GM12891 (cell line): ENCODE measurements at regions not wholly inside any gene's neighbourhood (a gene's known extent, or its start where the extent isn't known, plus 50 kb on each side); places are given as distances from the start of the nearest gene placed in this dataset.

Experiments
- DNase-seq: peaks from one replicate; pipeline ENCODE4 v3.0.0; 2011; ENCODE audit warnings: low spot score; ENCODE audit not compliant: insufficient read length
- FAIRE-seq: peaks from 2 replicates; lab custom pipeline; 2011; peaks lifted over from hg19 to GRCh38; lab: Jason Lieb, UNC
- PAX5 ChIP-seq: IDR thresholded peaks from 2 replicates; pipeline ENCODE4 v1.6.1; 2011; ENCODE audit warnings: low read length, moderate library complexity, mild to moderate bottlenecking; ENCODE audit not compliant: insufficient read depth, severe bottlenecking
- POLR2A ChIP-seq: IDR thresholded peaks from 2 replicates; pipeline ENCODE4 v1.6.1; 2011; ENCODE audit warnings: low read depth, low read length, control low read depth
- POLR2AphosphoS5 ChIP-seq: IDR thresholded peaks from 2 replicates; pipeline ENCODE4 v1.6.1; 2011; ENCODE audit warnings: low read depth, low read length, control low read depth
- POU2F2 ChIP-seq: IDR thresholded peaks from 2 replicates; pipeline ENCODE4 v1.6.1; 2011; ENCODE audit warnings: low read depth, mild to moderate bottlenecking, control low read depth, low read length, moderate library complexity
- SPI1 ChIP-seq: IDR thresholded peaks from 2 replicates; pipeline ENCODE4 v1.6.1; 2011; ENCODE audit warnings: low read depth, low read length, control low read depth
- TAF1 ChIP-seq: IDR thresholded peaks from 2 replicates; pipeline ENCODE4 v1.6.1; 2011; ENCODE audit warnings: low read depth, low read length, control low read depth

GRCh38 chr12:67512061-67512460, 136.5 kb upstream of the DYRK2 start:
- TF ChIP-seq TAF1 (no peak), POLR2AphosphoS5 (no peak), PAX5 (no peak), POLR2A (no peak), SPI1 (no peak), POU2F2 (no peak)
- DNase-seq (no peak), FAIRE-seq (no peak)

- DNase-seq (no peak), FAIRE-seq (no peak)
- no peak for TF ChIP-seq POLR2A
These were observed 134.0 kb upstream of the DYRK2 start for GRCh38 chr12:67514502-67514901.

GRCh38 chr12:67515679-67516340, 132.7 kb upstream of the DYRK2 start:
- DNase-seq, result no peak

GRCh38 chr12:67517181-67517887, 131.2 kb upstream of the DYRK2 start:
- no peak for TF ChIP-seq POLR2A
- TF ChIP-seq POLR2AphosphoS5, result no peak
- no peak for TF ChIP-seq TAF1
- TF ChIP-seq POU2F2, result no peak
- TF ChIP-seq SPI1, result no peak
- no peak for TF ChIP-seq PAX5
- no peak for FAIRE-seq
- no peak for DNase-seq

More at GRCh38 chr12:67515679-67516340, 132.7 kb upstream of the DYRK2 start:
- no peak for TF ChIP-seq POLR2AphosphoS5
- peak; percentile 89 for FAIRE-seq

GRCh38 chr12:67519484-67520433, 128.8 kb upstream of the DYRK2 start:
- TF ChIP-seq POLR2A (no peak), POLR2AphosphoS5 (no peak), POU2F2 (no peak), SPI1 (no peak), PAX5 (no peak), TAF1 (no peak)
- DNase-seq (no peak), FAIRE-seq (no peak)

- DNase-seq (no peak), FAIRE-seq (no peak)
- TF ChIP-seq SPI1 (no peak), POLR2A (no peak), PAX5 (no peak), TAF1 (no peak), POLR2AphosphoS5 (no peak), POU2F2 (no peak)
These were observed 127.9 kb upstream of the DYRK2 start for GRCh38 chr12:67520606-67521005.

- FAIRE-seq (no peak), DNase-seq (no peak)
- TF ChIP-seq SPI1 (no peak), PAX5 (no peak), POU2F2 (no peak), TAF1 (no peak), POLR2A (no peak), POLR2AphosphoS5 (no peak)
These were observed 126.3 kb upstream of the DYRK2 start for GRCh38 chr12:67522222-67522621.

- DNase-seq (no peak), FAIRE-seq (no peak)
- TF ChIP-seq POU2F2 (no peak), PAX5 (no peak), SPI1 (no peak), TAF1 (no peak), POLR2A (no peak)
These were observed 125.0 kb upstream of the DYRK2 start for GRCh38 chr12:67523538-67523937.

- no peak for DNase-seq
- no peak for FAIRE-seq
- no peak for TF ChIP-seq POLR2AphosphoS5
- TF ChIP-seq PAX5, result no peak
- no peak for TF ChIP-seq SPI1
- no peak for TF ChIP-seq POU2F2
- no peak for TF ChIP-seq TAF1
- no peak for TF ChIP-seq POLR2A
These were observed 123.5 kb upstream of the DYRK2 start for GRCh38 chr12:67524861-67525616.
